WTC11 (cell line): ENCODE measurements at regions not wholly inside any gene's neighbourhood (a gene's known extent, or its start where the extent isn't known, plus 50 kb on each side); places are given as distances from the start of the nearest gene placed in this dataset.

Experiments used
- ATF3 ChIP-seq: sonication (generic); formaldehyde crosslinking; conservative IDR thresholded peaks from 2 replicates; pipeline ENCODE4 v1.8.1; 2022; ENCODE audit warnings: mild to moderate bottlenecking, missing genetic modification reagents
- CDX4 ChIP-seq: fragments of 250-450 bp; sonication (Bioruptor Pico); IDR thresholded peaks from 2 replicates; pipeline ENCODE4 v1.9.0; 2021; ENCODE audit warnings: moderate library complexity, mild to moderate bottlenecking, inconsistent platforms, borderline replicate concordance
- CREB1 ChIP-seq: sonication (generic); formaldehyde crosslinking; IDR thresholded peaks from 2 replicates; pipeline ENCODE4 v1.8.0; 2023; ENCODE audit warnings: mild to moderate bottlenecking, missing genetic modification reagents
- CTCF ChIP-seq: fragments of 200-600 bp; IDR thresholded peaks from 2 replicates; pipeline ENCODE4 v1.8.0; 2022; ENCODE audit warnings: antibody characterized with exemption
- E2F4 ChIP-seq: sonication (generic); formaldehyde crosslinking; IDR thresholded peaks from 2 replicates; pipeline ENCODE4 v1.8.1; 2022; ENCODE audit warnings: low read depth, mild to moderate bottlenecking, moderate library complexity, missing genetic modification reagents, borderline replicate concordance
- IRF1 ChIP-seq: sonication (generic); formaldehyde crosslinking; IDR thresholded peaks from 2 replicates; pipeline ENCODE4 v1.8.0; 2023; ENCODE audit warnings: missing genetic modification reagents
- MAX ChIP-seq: sonication (generic); formaldehyde crosslinking; IDR thresholded peaks from 2 replicates; pipeline ENCODE4 v1.8.0; 2022; ENCODE audit warnings: mild to moderate bottlenecking, missing genetic modification reagents
- MLX ChIP-seq: sonication (generic); formaldehyde crosslinking; IDR thresholded peaks from 2 replicates; pipeline ENCODE4 v1.8.1; 2023; ENCODE audit warnings: mild to moderate bottlenecking, missing genetic modification reagents, moderate library complexity
- NR2C2 ChIP-seq: sonication (generic); formaldehyde crosslinking; IDR thresholded peaks from 2 replicates; pipeline ENCODE4 v1.8.0; 2022; ENCODE audit warnings: mild to moderate bottlenecking, missing genetic modification reagents
- TP53 ChIP-seq: sonication (generic); formaldehyde crosslinking; IDR thresholded peaks from 2 replicates; pipeline ENCODE4 v1.8.1; 2023; ENCODE audit warnings: mild to moderate bottlenecking, missing genetic modification reagents
- ZNF317 ChIP-seq: sonication (generic); formaldehyde crosslinking; IDR thresholded peaks from 2 replicates; pipeline ENCODE4 v1.8.1; 2023; ENCODE audit warnings: low read depth, mild to moderate bottlenecking, moderate library complexity, missing genetic modification reagents, borderline replicate concordance

GRCh38 chr1:218166268-218166945 is 118.7 kb upstream of the RRP15 start:
- TF ChIP-seq ZNF317 (CRISPR knock-in tag) (no peak), CTCF (no peak), MAX (CRISPR knock-in tag) (no peak), IRF1 (no peak), TP53 (CRISPR knock-in tag) (no peak), MLX (CRISPR knock-in tag) (no peak), CREB1 (CRISPR knock-in tag) (no peak), CDX4 (CRISPR knock-in tag) (no peak), E2F4 (CRISPR knock-in tag) (no peak), ATF3 (CRISPR knock-in tag) (no peak), NR2C2 (no peak)
